ENCODE measurements at regions not wholly inside any gene's neighbourhood (a gene's known extent, or its start where the extent isn't known, plus 50 kb on each side); places are given as distances from the start of the nearest gene placed in this dataset.

DNA sequence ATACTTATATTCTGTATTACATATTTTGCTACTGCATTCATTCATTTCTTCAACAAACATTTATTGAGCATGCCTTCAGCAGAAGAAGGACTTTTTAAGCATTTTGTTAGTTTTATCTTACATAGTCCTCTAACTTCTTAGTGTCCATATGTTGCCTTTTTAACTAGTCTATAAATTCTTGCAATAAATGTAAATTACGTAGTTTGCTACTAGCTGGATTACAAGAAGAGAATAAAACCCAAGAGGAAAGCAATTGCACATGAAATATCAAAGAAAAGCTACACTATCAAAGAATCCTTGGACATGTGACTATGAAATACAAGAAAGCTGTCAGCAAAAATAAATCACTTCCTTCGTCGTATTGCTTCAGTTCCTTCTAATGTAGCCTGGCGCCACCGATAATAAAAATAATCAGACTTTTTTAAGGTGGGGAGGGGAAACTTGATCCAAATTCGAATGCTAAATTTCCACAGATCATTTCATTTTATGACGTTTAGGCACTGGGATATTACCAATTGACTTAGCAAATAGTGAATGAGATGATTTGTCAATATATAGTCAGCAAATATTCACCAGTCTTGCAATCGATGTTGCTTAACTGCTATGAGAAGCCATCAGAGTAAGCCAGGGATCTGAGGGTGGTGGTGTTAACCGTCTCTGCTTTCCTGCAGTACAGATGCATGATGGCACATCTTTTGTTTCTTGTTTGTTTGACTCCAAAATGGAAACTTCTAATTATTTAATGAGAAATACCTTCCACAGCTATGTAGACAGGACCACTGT is 258.7 kb upstream of the EXOC2 start:
- H3K27me3 ChIP-seq (ENCODE audit: insufficient read depth, poor library complexity, severe bottlenecking) = no peaks in the 10 kb centered on the region
- no peak overlapping the region for H3K27ac ChIP-seq (replicated peaks)
- DNase-seq (ENCODE audit: low read depth in 1 of 2, low spot score in 1 of 2) = no peak
- TF ChIP-seq GABPA (IDR thresholded peaks at IDR 0.05; ENCODE audit: low read depth) = no peak
- TF ChIP-seq POLR2AphosphoS5 (IDR thresholded peaks at IDR 0.05; ENCODE audit: low read depth) = no peak
- TF ChIP-seq, protein P1, sequence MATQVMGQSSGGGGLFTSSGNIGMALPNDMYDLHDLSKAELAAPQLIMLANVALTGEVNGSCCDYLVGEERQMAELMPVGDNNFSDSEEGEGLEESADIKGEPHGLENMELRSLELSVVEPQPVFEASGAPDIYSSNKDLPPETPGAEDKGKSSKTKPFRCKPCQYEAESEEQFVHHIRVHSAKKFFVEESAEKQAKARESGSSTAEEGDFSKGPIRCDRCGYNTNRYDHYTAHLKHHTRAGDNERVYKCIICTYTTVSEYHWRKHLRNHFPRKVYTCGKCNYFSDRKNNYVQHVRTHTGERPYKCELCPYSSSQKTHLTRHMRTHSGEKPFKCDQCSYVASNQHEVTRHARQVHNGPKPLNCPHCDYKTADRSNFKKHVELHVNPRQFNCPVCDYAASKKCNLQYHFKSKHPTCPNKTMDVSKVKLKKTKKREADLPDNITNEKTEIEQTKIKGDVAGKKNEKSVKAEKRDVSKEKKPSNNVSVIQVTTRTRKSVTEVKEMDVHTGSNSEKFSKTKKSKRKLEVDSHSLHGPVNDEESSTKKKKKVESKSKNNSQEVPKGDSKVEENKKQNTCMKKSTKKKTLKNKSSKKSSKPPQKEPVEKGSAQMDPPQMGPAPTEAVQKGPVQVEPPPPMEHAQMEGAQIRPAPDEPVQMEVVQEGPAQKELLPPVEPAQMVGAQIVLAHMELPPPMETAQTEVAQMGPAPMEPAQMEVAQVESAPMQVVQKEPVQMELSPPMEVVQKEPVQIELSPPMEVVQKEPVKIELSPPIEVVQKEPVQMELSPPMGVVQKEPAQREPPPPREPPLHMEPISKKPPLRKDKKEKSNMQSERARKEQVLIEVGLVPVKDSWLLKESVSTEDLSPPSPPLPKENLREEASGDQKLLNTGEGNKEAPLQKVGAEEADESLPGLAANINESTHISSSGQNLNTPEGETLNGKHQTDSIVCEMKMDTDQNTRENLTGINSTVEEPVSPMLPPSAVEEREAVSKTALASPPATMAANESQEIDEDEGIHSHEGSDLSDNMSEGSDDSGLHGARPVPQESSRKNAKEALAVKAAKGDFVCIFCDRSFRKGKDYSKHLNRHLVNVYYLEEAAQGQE (IDR thresholded peaks at IDR 0.05; ENCODE audit: insufficient replicate concordance, low read depth) = no peak
- TF ChIP-seq, protein P2, sequence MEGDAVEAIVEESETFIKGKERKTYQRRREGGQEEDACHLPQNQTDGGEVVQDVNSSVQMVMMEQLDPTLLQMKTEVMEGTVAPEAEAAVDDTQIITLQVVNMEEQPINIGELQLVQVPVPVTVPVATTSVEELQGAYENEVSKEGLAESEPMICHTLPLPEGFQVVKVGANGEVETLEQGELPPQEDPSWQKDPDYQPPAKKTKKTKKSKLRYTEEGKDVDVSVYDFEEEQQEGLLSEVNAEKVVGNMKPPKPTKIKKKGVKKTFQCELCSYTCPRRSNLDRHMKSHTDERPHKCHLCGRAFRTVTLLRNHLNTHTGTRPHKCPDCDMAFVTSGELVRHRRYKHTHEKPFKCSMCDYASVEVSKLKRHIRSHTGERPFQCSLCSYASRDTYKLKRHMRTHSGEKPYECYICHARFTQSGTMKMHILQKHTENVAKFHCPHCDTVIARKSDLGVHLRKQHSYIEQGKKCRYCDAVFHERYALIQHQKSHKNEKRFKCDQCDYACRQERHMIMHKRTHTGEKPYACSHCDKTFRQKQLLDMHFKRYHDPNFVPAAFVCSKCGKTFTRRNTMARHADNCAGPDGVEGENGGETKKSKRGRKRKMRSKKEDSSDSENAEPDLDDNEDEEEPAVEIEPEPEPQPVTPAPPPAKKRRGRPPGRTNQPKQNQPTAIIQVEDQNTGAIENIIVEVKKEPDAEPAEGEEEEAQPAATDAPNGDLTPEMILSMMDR (IDR thresholded peaks at IDR 0.05; ENCODE audit: insufficient read depth, low read length) = no peak
- no peak for TF ChIP-seq SPI1 (IDR thresholded peaks at IDR 0.05; ENCODE audit: borderline replicate concordance, low read depth)
- no peak overlapping the region for H3K4me3 ChIP-seq (replicated peaks; ENCODE audit: insufficient read depth, low read length)

DNA sequence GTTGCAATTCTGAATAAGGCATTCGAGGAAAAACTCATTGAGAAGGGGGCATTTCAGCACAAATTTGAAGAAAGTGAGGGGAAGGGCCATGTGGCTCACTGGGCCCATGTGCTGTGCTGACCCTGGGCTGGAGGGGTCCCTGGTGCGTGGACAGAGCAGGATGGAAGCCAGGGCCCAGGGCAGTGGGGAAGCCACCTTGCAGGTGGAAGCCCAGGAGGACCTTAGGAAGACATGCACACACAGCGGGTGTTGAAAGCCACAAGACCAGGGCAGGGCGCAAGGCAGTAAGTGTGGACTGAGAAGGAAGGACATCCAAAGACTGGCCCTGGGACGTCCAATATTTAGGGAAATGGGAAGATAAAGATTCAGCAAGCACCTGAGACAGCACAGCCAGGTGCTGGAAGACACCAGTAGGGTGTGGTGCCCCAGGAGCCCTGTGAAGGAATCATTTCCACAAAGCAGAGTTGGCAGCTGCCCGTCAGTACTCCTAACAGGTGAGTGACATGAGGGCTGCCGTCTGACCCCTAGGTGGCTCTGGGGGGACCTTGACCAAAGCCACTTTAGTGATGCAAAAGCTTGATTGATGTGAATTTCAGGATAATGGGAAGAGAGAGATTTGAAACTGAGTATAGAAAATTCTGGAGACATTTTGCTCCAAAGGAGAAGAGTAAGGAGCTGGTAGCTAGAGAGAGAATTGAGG is 254.4 kb upstream of the EXOC2 start:
- no peaks in the 10 kb centered on the region for H3K27me3 ChIP-seq (ENCODE audit: insufficient read depth, poor library complexity, severe bottlenecking)
- H3K4me3 ChIP-seq (replicated peaks; ENCODE audit: insufficient read depth, low read length) = no peak overlapping the region
- H3K27ac ChIP-seq (replicated peaks) = no peak overlapping the region
- DNase-seq (ENCODE audit: low read depth in 1 of 2, low spot score in 1 of 2) = no peak
- TF ChIP-seq GABPA (IDR thresholded peaks at IDR 0.05; ENCODE audit: low read depth) = no peak
- TF ChIP-seq, protein P1 (IDR thresholded peaks at IDR 0.05; ENCODE audit: insufficient replicate concordance, low read depth) = no peak
- no peak for TF ChIP-seq SPI1 (IDR thresholded peaks at IDR 0.05; ENCODE audit: borderline replicate concordance, low read depth)
- TF ChIP-seq, protein P2 (IDR thresholded peaks at IDR 0.05; ENCODE audit: insufficient read depth, low read length) = no peak
- TF ChIP-seq POLR2AphosphoS5 (IDR thresholded peaks at IDR 0.05; ENCODE audit: low read depth) = no peak

DNA sequence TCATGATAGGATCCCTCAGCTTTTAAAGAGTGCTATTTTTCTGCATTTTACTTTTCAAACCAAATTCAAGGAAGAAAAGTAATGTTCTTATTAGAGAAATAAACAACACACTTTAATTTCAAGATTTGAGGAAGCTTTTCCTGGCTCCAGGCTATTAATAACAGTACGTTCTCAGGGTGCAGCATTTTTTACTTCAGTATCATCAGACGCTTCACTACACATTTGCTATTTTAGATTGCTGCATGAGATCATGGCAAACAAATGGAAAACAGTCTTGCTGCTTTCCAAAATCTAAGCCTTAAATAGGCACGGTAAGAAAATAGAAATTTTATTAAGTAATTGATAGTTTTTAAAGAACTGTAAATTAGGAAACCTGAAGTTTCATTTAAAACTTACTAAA is 253.6 kb upstream of the EXOC2 start:
- Histone ChIP-seq H3K27me3 (ENCODE audit: insufficient read depth, poor library complexity, severe bottlenecking) (no peaks in the 10 kb centered on the region), H3K27ac (replicated peaks) (no peak overlapping the region), H3K4me3 (replicated peaks; ENCODE audit: insufficient read depth, low read length) (no peak overlapping the region)
- TF ChIP-seq POLR2AphosphoS5 (IDR thresholded peaks at IDR 0.05; ENCODE audit: low read depth) (no peak), SPI1 (IDR thresholded peaks at IDR 0.05; ENCODE audit: borderline replicate concordance, low read depth) (no peak), GABPA (IDR thresholded peaks at IDR 0.05; ENCODE audit: low read depth) (no peak)
- TF ChIP-seq, protein P1 (IDR thresholded peaks at IDR 0.05; ENCODE audit: insufficient replicate concordance, low read depth) = no peak
- TF ChIP-seq, protein P2 (IDR thresholded peaks at IDR 0.05; ENCODE audit: insufficient read depth, low read length) = no peak
- no peak for DNase-seq (ENCODE audit: low read depth in 1 of 2, low spot score in 1 of 2)

Data from HL-60 (cell line).